GM12878 (cell line): ENCODE measurements at regions not wholly inside any gene's neighbourhood (a gene's known extent, or its start where the extent isn't known, plus 50 kb on each side); places are given as distances from the start of the nearest gene placed in this dataset.

Source experiments
- CBFB ChIP-seq: IDR thresholded peaks from 2 replicates; pipeline ENCODE4 v1.6.1; 2016; ENCODE audit warnings: antibody characterized with exemption, low read depth
- CBX5 ChIP-seq: sonication (generic); IDR thresholded peaks from 2 replicates; pipeline ENCODE4 v1.6.1; 2016; ENCODE audit warnings: low read depth, moderate library complexity, mild to moderate bottlenecking, inconsistent platforms
- CEBPZ ChIP-seq: fragments of 150-350 bp; IDR thresholded peaks from 2 replicates; pipeline ENCODE4 v1.6.1; 2016; ENCODE audit warnings: low read depth, low read length
- CHD4 ChIP-seq: fragments of 200-600 bp; sonication (generic); IDR thresholded peaks from 2 replicates; pipeline ENCODE4 v1.6.1; 2016; ENCODE audit warnings: mild to moderate bottlenecking
- CREB1 ChIP-seq: IDR thresholded peaks from 2 replicates; pipeline ENCODE4 v1.6.1; 2012; ENCODE audit warnings: low read depth, mild to moderate bottlenecking, inconsistent platforms
- EZH2 ChIP-seq: IDR thresholded peaks from 2 replicates; pipeline ENCODE4 v1.6.1; 2012; ENCODE audit warnings: low read depth, mild to moderate bottlenecking, control low read depth, inconsistent platforms, low read length, borderline replicate concordance; ENCODE audit not compliant: control insufficient read depth
- HCFC1 ChIP-seq: fragments of 150-350 bp; IDR thresholded peaks from 2 replicates; pipeline ENCODE4 v1.6.1; 2014; ENCODE audit warnings: low read length
- HDAC6 ChIP-seq: fragments of 200-600 bp; sonication (generic); IDR thresholded peaks from one replicate; pipeline ENCODE4 v1.8.0; 2017; ENCODE audit warnings: antibody characterized with exemption; ENCODE audit not compliant: unreplicated experiment
- MEF2B ChIP-seq: fragments of 450-650 bp; IDR thresholded peaks from 2 replicates; pipeline ENCODE4 v1.6.1; 2018; ENCODE audit warnings: mild to moderate bottlenecking, moderate library complexity; ENCODE audit not compliant: partially characterized antibody, poor library complexity, severe bottlenecking
- MTA3 ChIP-seq: IDR thresholded peaks from 2 replicates; pipeline ENCODE4 v1.6.1; 2012; ENCODE audit warnings: low read length, inconsistent platforms, borderline replicate concordance
- NFYA ChIP-seq: IDR thresholded peaks from 2 replicates; pipeline ENCODE4 v1.6.1; 2011; ENCODE audit warnings: low read depth, mild to moderate bottlenecking, low read length, improper control_type of control experiment, borderline replicate concordance
- NR2F1 ChIP-seq: fragments of 450-650 bp; conservative IDR thresholded peaks from 2 replicates; pipeline ENCODE4 v1.6.1; 2017; ENCODE audit warnings: mild to moderate bottlenecking
- POLR2AphosphoS5 ChIP-seq: IDR thresholded peaks from 2 replicates; pipeline ENCODE4 v1.6.1; 2011; ENCODE audit warnings: mild to moderate bottlenecking, low read length, inconsistent platforms
- RFX5 ChIP-seq: IDR thresholded peaks from 2 replicates; pipeline ENCODE4 v1.6.1; 2011; ENCODE audit warnings: low read depth, low read length, improper control_type of control experiment
- SMC3 ChIP-seq: IDR thresholded peaks from 2 replicates; pipeline ENCODE4 v1.6.1; 2011; ENCODE audit warnings: low read length, improper control_type of control experiment, borderline replicate concordance
- SP1 ChIP-seq: IDR thresholded peaks from one replicate; pipeline ENCODE4 v1.6.1; 2011; ENCODE audit warnings: low read depth, low read length
- SREBF2 ChIP-seq: IDR thresholded peaks from 2 replicates; pipeline ENCODE4 v1.6.1; 2012; ENCODE audit warnings: mild to moderate bottlenecking, low read length
- SUPT20H ChIP-seq: IDR thresholded peaks from 2 replicates; pipeline ENCODE4 v1.6.1; 2011; ENCODE audit warnings: low read depth, mild to moderate bottlenecking, low read length, moderate library complexity, borderline replicate concordance; ENCODE audit not compliant: control insufficient read depth
- ZNF687 ChIP-seq: fragments of 450-650 bp; IDR thresholded peaks from 2 replicates; pipeline ENCODE4 v1.6.1; 2017; ENCODE audit warnings: mild to moderate bottlenecking, moderate library complexity
- TF ChIP-seq, protein P1 (sequence below): fragments of 450-650 bp; IDR thresholded peaks from 2 replicates; pipeline ENCODE4 v1.6.1; 2017; ENCODE audit warnings: low read depth, mild to moderate bottlenecking, moderate library complexity

DNA sequence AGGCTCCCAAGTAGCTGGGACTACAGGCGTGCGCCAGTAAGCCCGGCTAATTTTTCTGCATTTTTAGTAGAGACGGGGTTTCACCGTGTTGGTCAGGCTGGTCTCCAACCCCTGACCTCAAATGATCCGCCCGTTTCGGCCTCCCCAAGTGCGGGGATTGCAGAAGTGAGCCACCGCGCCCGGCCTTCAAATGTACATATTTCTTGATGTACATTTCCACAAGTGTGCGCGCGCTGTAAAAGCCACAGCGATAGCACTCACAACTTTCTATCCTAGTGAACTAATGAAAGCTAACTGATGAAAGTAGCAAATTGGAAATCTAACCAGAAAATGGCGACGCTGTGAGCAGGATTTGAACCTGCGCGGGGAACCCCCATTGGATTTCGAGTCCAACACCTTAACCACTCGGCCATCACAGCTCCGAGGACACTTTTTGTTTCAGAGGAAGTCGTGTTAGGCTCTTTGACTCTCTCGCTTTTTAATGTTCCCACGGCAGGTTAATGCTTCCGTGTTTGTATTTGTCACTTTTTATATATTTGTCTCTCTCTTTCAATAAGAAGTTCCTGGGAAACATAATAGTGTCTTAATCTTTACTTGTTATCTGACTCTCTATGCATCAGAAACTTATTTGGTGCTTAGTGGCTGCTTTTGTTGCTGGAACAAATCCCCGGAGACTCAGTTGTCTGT, 199.4 kb upstream of the ZNF184 start (continued):
- TF ChIP-seq MTA3 (peak; percentile 81; the same call in 1 of the 2 replicates), SMC3 (no peak), CEBPZ (no peak), RFX5 (no peak), NR2F1 (peak; percentile 55; the same call in 1 of the 2 replicates), NFYA (no peak), CBFB (peak; percentile 19; the same call in 1 of the 2 replicates), HDAC6 (no peak), EZH2 (no peak), MEF2B (peak; percentile 69), CBX5 (0 out of 2 replicates have a peak, but pooled peaks have one; percentile 9), SP1 (no peak), HCFC1 (no peak), SREBF2 (peak; percentile 77), SUPT20H (no peak), ZNF687 (no peak), POLR2AphosphoS5 (no peak), CHD4 (no peak), CREB1 (0 out of 2 replicates have a peak, but pooled peaks have one; percentile 33)
- TF ChIP-seq, protein P1, sequence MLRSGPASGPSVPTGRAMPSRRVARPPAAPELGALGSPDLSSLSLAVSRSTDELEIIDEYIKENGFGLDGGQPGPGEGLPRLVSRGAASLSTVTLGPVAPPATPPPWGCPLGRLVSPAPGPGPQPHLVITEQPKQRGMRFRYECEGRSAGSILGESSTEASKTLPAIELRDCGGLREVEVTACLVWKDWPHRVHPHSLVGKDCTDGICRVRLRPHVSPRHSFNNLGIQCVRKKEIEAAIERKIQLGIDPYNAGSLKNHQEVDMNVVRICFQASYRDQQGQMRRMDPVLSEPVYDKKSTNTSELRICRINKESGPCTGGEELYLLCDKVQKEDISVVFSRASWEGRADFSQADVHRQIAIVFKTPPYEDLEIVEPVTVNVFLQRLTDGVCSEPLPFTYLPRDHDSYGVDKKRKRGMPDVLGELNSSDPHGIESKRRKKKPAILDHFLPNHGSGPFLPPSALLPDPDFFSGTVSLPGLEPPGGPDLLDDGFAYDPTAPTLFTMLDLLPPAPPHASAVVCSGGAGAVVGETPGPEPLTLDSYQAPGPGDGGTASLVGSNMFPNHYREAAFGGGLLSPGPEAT: no peak; the same call in 1 of the 2 replicates
